GM19239 (cell line): ENCODE measurements at regions not wholly inside any gene's neighbourhood (a gene's known extent, or its start where the extent isn't known, plus 50 kb on each side); places are given as distances from the start of the nearest gene placed in this dataset.
"Not testable (repeated sequence)": the region's sequence is repeated elsewhere in the genome, so short reads cannot be mapped to it uniquely, and the experiment has no call there.

Experiments used
- DNase-seq: peaks from one replicate; pipeline ENCODE4 v3.0.0; 2011; ENCODE audit warnings: low spot score; ENCODE audit not compliant: insufficient read length
- FAIRE-seq: peaks from 2 replicates; lab custom pipeline; 2011; peaks lifted over from hg19 to GRCh38; lab: Jason Lieb, UNC

GRCh38 chr11:8768625-8769333 lies 86.2 kb downstream of the RPL27A start:
- DNase-seq: no peak
- FAIRE-seq: no peak

DNA sequence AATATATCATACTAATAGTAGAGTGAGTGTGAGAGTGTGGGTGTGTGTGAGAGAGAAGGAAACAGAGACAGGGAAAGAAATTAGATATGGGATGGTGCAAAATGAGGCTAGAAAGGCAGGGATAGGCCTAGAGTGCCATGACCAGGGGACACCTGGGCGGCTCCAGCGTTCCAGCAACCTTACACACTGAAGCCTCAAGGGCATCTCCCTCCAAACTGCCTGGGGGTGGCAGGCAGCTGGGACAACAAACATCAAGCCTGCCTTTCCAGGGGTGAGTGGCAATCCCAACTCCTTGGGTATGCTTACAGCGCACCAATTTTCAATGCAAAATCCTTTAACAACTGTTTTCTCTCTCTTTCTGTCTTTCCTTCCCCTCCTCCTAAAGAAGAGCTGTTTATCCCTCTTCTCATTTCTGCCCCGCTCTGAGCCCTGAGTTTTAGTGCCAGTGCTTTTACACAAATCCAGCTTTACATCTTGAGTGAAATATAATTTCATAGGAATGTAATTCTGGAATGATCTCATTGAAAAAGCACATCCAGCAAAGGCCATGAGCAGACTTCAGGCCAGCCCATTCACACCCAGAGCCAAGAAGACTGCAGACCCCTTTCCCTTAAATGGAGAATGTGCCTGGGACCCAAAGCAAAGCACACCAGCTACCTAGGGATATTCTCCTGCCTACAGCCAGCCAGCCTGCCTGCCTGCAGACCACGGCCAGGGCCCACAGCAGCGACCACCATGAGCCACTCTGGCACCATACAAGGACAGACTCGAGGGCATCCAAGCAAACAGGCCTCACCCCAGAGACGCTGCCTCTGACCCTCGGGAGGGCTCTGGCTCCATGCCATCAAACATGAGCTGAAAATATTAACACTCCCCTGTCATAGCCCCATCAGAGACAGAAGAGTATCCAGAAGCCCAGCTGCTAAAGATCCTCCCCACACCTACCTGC lies 90.3 kb downstream of the RPL27A start:
- DNase-seq: no peak
- FAIRE-seq: no peak

GRCh38 chr11:8773916-8774539 lies 91.4 kb downstream of the RPL27A start:
- FAIRE-seq (no peak), DNase-seq (no peak)

DNA sequence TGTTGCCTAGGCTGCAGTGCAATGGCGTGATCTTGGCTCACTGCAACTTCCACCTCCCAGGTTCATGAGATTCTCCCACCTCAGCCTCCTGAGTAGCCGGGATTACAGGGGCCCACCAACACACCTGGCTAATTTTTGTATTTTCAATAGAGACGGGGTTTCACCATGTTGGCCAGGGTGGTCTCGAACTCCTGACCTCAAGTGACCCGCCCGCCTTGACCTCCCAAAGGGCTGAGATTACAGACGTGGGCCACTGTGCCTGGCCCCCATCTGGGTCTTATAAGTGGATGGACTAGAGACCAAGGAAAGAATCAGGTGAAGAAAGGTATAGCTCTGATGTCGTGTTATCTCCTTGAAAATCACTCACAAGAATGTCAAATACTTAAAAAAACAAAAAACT lies 92.3 kb downstream of the RPL27A start:
- not testable (repeated sequence) for FAIRE-seq, DNase-seq

DNA sequence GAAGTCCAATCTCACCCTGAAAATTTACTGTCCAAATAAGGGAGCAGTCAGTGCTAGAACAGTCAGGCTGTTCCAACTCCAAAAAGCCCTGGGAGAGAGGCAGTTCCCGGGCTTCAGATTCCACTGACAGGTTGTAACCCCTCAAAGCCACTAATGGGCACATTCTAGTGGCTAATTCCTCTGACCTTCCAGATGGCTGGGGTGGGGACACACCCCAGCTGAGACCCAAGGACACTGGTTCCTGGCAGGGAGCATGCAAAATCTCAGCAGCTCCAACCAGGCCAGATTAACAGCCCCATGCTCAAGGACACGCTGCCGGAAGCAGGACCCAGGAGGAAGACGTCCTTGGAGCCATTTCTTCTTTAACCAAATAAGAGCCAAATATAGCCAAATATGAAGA lies 92.7 kb downstream of the RPL27A start:
- FAIRE-seq (no peak), DNase-seq (no peak)

DNA sequence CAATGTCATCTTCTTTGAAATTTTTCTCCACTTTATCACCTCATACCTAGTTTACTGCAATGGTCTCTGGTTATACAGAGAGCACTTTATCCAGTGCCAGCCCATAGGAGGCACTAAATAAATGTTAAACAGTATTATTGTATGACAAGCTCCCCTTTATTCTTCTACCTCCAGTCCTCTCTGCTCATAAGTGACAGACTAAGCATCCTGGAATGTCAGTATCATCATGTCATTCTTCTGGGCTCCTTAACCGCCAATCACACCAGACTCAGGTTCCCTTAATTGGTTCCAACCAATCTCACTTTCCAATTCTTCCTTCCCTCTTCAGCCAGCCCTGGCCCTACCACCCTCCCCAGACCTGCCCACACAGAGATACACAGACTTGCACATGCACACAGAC lies 93.1 kb downstream of the RPL27A start:
- DNase-seq: no peak
- no peak for FAIRE-seq

GRCh38 chr11:8776209-8776608 lies 93.6 kb downstream of the RPL27A start:
- no peak for FAIRE-seq
- no peak for DNase-seq

GRCh38 chr11:8777907-8778767 lies 95.5 kb downstream of the RPL27A start:
- FAIRE-seq (no peak), DNase-seq (no peak)

- DNase-seq (no peak), FAIRE-seq (no peak)
Measured at GRCh38 chr11:8779107-8779506, 96.5 kb downstream of the RPL27A start.

DNA sequence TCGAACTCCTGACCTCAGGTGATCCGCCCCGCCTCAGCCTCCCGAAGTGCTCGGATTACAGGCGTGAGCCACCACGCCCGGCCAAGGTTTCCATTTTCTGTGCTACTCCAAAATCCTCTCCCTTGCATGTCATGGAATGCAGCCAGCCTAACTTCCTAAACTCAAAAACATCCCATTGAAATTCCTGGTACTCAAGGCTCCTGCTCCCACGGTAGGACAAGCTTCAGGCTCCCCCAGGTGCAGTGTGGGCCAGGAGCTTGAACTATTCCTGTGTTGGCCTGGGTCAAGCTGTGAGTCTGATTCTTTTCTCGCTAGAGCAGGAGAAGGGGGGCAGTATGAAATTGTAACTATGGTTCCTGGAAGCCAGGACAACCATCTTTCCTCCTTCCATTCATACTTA lies 97.1 kb downstream of the RPL27A start:
- no peak for DNase-seq
- FAIRE-seq: no peak

DNA sequence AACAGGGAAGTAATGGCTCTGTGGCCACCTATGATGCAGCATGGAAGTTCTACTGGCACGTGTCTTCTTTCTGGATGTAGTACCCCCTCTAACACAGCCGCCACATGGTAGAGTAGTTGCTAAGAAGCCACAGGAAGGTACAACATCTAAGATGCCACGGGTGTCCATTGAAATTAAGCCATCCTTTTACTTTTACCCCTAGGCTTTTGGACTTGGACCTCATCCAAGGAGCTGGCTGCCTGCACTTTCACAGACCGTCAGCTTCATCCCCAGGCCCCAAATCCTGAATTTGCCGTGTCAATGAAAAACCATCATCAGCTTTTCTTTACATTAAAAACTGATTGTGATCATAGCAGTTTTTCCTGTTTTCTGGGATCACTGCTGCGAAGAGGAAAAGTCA lies 102.4 kb downstream of the RPL27A start:
- FAIRE-seq: no peak
- DNase-seq: no peak

- DNase-seq: no peak
- FAIRE-seq: no peak
Measured at GRCh38 chr11:8785457-8785856, 102.9 kb downstream of the RPL27A start.

DNA sequence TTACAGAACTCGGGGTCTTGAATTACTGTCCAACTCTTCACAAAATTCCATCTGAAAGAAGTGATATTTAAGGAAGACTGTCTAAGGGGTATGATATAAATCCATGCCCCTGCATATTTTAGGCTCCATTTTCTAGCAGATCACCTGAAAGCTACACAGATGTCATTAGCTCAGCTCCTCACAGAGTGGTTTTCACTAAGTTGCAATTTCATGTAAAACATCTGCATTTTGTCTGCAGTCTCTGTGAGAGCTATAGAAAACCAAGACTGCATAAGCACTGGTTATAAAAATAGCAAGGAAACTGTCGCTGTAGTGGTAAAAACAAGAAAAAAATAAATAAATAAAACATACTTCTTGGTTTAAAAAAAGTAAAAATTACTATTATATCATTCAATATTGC lies 103.4 kb downstream of the RPL27A start:
- FAIRE-seq (no peak), DNase-seq (no peak)

- DNase-seq (no peak), FAIRE-seq (no peak)
Measured at GRCh38 chr11:8786933-8787332, 104.3 kb downstream of the RPL27A start.

GRCh38 chr11:8787372-8787771 lies 104.8 kb downstream of the RPL27A start:
- no peak for DNase-seq
- no peak for FAIRE-seq

DNA sequence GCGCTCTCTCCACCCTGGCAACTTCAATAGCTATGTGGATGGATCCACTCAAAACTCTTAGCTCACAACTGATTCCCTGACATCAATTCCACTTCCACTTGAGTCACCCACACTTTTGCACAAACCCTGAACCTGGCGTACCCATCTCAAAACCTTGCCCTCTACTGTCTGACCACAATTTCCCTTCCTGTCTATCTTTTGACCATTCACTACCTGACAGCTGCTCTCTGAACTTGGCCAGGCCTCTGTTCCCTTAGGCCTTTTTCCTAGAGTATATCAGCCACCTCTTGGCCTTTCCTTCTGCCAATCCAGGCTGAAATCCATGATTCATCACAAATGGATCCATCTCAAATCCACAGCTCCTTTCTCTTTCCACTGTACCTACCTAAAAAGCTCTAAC lies 106.0 kb downstream of the RPL27A start:
- FAIRE-seq (no peak), DNase-seq (no peak)

GRCh38 chr11:8789864-8790263 lies 107.3 kb downstream of the RPL27A start:
- DNase-seq: no peak
- no peak for FAIRE-seq

DNA sequence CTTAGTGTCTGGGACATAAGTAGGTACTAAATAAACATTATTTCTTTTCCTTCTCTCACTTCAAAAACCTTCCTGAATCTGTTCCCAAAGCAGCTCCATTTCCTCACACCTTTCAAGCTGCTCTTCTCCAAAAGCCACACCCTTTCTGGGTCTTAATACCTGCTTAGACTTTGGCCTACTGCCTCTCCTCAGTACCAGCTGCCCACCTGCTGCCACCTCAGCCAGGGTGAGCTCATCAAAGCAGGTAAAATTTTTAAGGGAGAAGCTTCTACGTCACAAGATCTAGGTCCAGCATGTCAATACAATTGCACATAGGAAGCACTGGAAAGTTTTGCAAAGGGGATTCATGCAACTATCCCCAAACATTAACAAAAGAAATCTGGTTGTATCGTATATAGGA lies 108.4 kb downstream of the RPL27A start:
- no peak for FAIRE-seq

GRCh38 chr11:8792710-8793109 lies 110.1 kb downstream of the RPL27A start:
- no peak for FAIRE-seq

More for the DNA sequence above, 108.4 kb downstream of the RPL27A start:
- no peak for DNase-seq

DNA sequence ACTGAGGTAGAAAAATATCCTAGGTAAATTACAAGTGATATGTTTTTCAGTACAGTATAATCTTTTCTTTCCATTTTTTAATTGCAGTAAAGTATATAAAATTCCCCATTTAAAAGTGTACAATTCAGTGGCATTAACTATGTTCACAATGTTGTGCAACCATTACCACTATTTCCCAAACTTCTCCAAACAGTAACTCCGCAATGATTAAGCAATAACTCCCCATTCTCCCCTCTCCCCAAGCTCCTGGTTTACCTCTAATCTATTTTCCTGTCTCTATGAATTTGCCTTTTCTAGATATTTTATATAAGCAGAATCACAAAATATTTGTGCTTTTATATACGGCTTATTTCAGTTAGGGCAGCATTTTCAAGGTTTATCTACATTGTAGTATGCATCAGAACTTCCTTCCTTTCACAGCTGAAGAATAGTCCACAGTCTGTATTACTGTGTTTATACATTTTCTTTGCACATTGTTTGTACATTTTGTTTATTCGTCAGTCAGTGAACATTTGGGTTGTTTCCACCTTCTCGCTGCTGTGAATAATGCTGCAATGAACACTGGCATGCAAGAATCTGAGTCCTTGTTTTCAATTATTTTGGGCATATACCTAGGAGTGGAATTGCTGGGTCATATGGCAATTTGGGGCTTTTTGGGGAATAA lies 110.7 kb downstream of the RPL27A start:
- FAIRE-seq (no peak), DNase-seq (no peak)

More at GRCh38 chr11:8792710-8793109, 110.1 kb downstream of the RPL27A start:
- DNase-seq: no peak
